ENCODE measurements at regions not wholly inside any gene's neighbourhood (a gene's known extent, or its start where the extent isn't known, plus 50 kb on each side); places are given as distances from the start of the nearest gene placed in this dataset.

DNA sequence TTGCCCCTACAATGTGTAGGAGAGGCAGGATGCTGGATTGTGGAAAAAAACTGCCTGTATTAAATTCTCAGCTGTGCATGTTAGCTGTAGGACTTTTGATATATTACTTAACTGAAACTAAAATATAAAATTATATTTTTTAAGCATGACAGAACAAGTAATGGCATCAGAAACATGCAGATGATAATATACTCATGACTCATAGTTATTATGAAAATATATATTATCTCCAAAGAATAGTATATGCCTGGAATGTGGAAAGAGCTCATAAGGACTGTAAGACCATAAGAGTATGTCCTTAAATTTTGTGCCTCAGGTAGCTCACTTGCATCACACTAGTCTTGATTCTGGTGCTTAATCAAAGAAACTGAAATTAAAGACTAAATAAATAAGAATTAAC, 1100.6 kb downstream of the TECRL start:
- no peak for TF ChIP-seq EZH2 (IDR thresholded peaks at IDR 0.05; ENCODE audit: borderline replicate concordance, low read depth, low read length, poor library complexity, severe bottlenecking)
- TF ChIP-seq, protein P1, sequence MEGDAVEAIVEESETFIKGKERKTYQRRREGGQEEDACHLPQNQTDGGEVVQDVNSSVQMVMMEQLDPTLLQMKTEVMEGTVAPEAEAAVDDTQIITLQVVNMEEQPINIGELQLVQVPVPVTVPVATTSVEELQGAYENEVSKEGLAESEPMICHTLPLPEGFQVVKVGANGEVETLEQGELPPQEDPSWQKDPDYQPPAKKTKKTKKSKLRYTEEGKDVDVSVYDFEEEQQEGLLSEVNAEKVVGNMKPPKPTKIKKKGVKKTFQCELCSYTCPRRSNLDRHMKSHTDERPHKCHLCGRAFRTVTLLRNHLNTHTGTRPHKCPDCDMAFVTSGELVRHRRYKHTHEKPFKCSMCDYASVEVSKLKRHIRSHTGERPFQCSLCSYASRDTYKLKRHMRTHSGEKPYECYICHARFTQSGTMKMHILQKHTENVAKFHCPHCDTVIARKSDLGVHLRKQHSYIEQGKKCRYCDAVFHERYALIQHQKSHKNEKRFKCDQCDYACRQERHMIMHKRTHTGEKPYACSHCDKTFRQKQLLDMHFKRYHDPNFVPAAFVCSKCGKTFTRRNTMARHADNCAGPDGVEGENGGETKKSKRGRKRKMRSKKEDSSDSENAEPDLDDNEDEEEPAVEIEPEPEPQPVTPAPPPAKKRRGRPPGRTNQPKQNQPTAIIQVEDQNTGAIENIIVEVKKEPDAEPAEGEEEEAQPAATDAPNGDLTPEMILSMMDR (conservative IDR thresholded peaks at IDR 0.05; ENCODE audit: low read depth, low read length), result no peak
- no peak for DNase-seq (ENCODE audit: low spot score)
- no peaks in the 10 kb centered on the region for H3K36me3 ChIP-seq (ENCODE audit: insufficient read depth, low read length, poor library complexity, severe bottlenecking)
- no peaks in the 10 kb centered on the region for H3K4me1 ChIP-seq (ENCODE audit: insufficient read depth, low read length, poor library complexity, severe bottlenecking)
- intact Hi-C loops (cut with micrococcal nuclease; ENCODE audit: unreplicated experiment), result no loop called here
- H3K27ac ChIP-seq (ENCODE audit: low read depth, low read length, poor library complexity, severe bottlenecking), result no peak overlapping the region
- no peaks in the 10 kb centered on the region for H3K27me3 ChIP-seq (replicated peaks; ENCODE audit: insufficient read depth, low read depth, low read length, poor library complexity)
- H3K9me3 ChIP-seq (ENCODE audit: low read depth, low read length, poor library complexity, severe bottlenecking), result no peaks in the 10 kb centered on the region
- BruUV-seq (replicated peaks), result no TSS peak
- ChIA-PET POLR2A (ENCODE audit: low non-redundant PET) (no interaction called here), CTCF (no interaction called here)
- H3K4me3 ChIP-seq (ENCODE audit: low read depth, low read length, poor library complexity, severe bottlenecking), result no peak overlapping the region

DNA sequence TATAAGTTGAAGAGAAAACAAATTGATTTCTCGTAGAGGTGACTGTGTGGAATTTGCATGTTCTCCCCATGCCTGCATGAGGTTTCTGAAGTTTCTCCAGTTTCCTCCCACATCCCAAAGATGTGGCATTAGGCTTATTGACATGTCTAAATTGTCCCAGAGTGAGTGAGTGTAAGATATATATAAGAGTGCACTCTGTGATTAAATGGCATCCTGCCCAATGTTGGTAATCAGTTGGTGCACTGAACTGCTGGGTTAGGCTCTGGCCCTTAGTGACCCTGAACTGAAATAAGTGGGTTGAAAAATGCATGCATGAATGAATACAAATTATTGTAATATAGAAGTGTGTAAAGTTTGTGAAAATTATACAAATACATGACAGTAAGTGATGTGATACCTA, 1106.5 kb downstream of the TECRL start:
- Histone ChIP-seq H3K4me3 (ENCODE audit: low read depth, low read length, poor library complexity, severe bottlenecking) (no peak overlapping the region), H3K36me3 (ENCODE audit: insufficient read depth, low read length, poor library complexity, severe bottlenecking) (no peaks in the 10 kb centered on the region), H3K27me3 (replicated peaks; ENCODE audit: insufficient read depth, low read depth, low read length, poor library complexity) (no peaks in the 10 kb centered on the region), H3K27ac (ENCODE audit: low read depth, low read length, poor library complexity, severe bottlenecking) (no peak overlapping the region), H3K4me1 (ENCODE audit: insufficient read depth, low read length, poor library complexity, severe bottlenecking) (no peaks in the 10 kb centered on the region), H3K9me3 (ENCODE audit: low read depth, low read length, poor library complexity, severe bottlenecking) (no peaks in the 10 kb centered on the region)
- BruUV-seq (replicated peaks), result no TSS peak
- ChIA-PET POLR2A (ENCODE audit: low non-redundant PET) (no interaction called here), CTCF (no interaction called here)
- no peak for DNase-seq (ENCODE audit: low spot score)
- intact Hi-C loops (cut with micrococcal nuclease; ENCODE audit: unreplicated experiment), result no loop called here
- no peak for TF ChIP-seq EZH2 (IDR thresholded peaks at IDR 0.05; ENCODE audit: borderline replicate concordance, low read depth, low read length, poor library complexity, severe bottlenecking)
- TF ChIP-seq, protein P1 (conservative IDR thresholded peaks at IDR 0.05; ENCODE audit: low read depth, low read length), result no peak

DNA sequence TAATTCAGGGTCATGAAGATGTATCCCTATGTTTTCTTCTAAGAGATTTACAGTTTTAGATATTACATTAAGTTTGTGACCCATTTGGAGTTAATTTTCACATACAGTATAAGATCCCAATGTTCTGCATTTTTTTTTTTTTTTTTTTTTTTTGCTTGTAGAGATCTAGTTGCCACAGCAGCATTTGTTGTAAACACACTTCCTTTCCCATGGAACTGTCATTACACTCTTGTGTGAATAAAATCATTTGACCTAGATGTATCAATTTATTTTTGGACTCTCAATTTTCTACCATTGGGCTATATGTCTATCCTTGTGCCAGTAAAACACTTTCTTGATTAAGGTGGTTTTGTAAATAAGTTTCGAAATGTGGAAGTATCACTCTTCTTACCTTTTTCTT, 1107.2 kb downstream of the TECRL start:
- POLR2A ChIA-PET (ENCODE audit: low non-redundant PET), result no interaction called here
- no peak for DNase-seq (ENCODE audit: low spot score)
- no peaks in the 10 kb centered on the region for H3K36me3 ChIP-seq (ENCODE audit: insufficient read depth, low read length, poor library complexity, severe bottlenecking)
- BruUV-seq (replicated peaks), result no TSS peak
- H3K27ac ChIP-seq (ENCODE audit: low read depth, low read length, poor library complexity, severe bottlenecking), result no peak overlapping the region
- CTCF ChIA-PET, result no interaction called here
- no peaks in the 10 kb centered on the region for H3K9me3 ChIP-seq (ENCODE audit: low read depth, low read length, poor library complexity, severe bottlenecking)
- no peaks in the 10 kb centered on the region for H3K27me3 ChIP-seq (replicated peaks; ENCODE audit: insufficient read depth, low read depth, low read length, poor library complexity)
- no peak for TF ChIP-seq EZH2 (IDR thresholded peaks at IDR 0.05; ENCODE audit: borderline replicate concordance, low read depth, low read length, poor library complexity, severe bottlenecking)
- TF ChIP-seq, protein P1 (conservative IDR thresholded peaks at IDR 0.05; ENCODE audit: low read depth, low read length), result no peak
- H3K4me3 ChIP-seq (ENCODE audit: low read depth, low read length, poor library complexity, severe bottlenecking), result no peak overlapping the region
- no peaks in the 10 kb centered on the region for H3K4me1 ChIP-seq (ENCODE audit: insufficient read depth, low read length, poor library complexity, severe bottlenecking)
- intact Hi-C loops (cut with micrococcal nuclease; ENCODE audit: unreplicated experiment), result no loop called here

All from A673 (cell line).